CD4-positive, CD25-positive, alpha-beta regulatory T cell (primary cell): ENCODE measurements at regions not wholly inside any gene's neighbourhood (a gene's known extent, or its start where the extent isn't known, plus 50 kb on each side); places are given as distances from the start of the nearest gene placed in this dataset.

ENCODE experiments used
- ATAC-seq, 2 donors: fragments of 150-1000 bp; cut with Tn5 transposase; one replicate each; pipeline ENCODE4 v1.10.0; 2021; ENCODE audit warnings: low read depth in 2 of 2, moderate number of reproducible peaks in 2 of 2, moderate library complexity in 1 of 2
- DNase-seq, 3 donors: peaks; one replicate each; pipeline versions ENCODE4 v3.0.0 to v3.0.0-alpha.2; 2012 to 2022; ENCODE audit warnings: mixed read lengths in 1 of 3
- H3K27ac ChIP-seq: one replicate; pipeline ENCODE4 v1.7.0; 2013; ENCODE audit warnings: mild to moderate bottlenecking, low read length; ENCODE audit not compliant: insufficient read depth, poor library complexity, severe bottlenecking
- H3K27me3 ChIP-seq: one replicate; pipeline ENCODE4 v1.7.0; 2013; ENCODE audit warnings: low read length; ENCODE audit not compliant: control insufficient read depth, insufficient read depth
- H3K36me3 ChIP-seq: one replicate; pipeline ENCODE4 v1.7.0; 2013; ENCODE audit warnings: mild to moderate bottlenecking, low read length, moderate library complexity; ENCODE audit not compliant: control insufficient read depth, insufficient read depth
- H3K4me1 ChIP-seq: 2 replicates; pipeline ENCODE4 v1.7.0; 2013; ENCODE audit warnings: mild to moderate bottlenecking, low read length; ENCODE audit not compliant: insufficient read depth, control insufficient read depth, poor library complexity, severe bottlenecking
- H3K4me3 ChIP-seq: one replicate; pipeline ENCODE4 v1.7.0; 2013; ENCODE audit warnings: low read depth, mild to moderate bottlenecking, low read length, moderate library complexity
- H3K9me3 ChIP-seq, 2 experiments: 1 replicate in 1 of 2; 2 replicates in 1 of 2; pipeline ENCODE4 v1.7.0; 2013; ENCODE audit warnings: low read length in 2 of 2, mild to moderate bottlenecking in 1 of 2, moderate library complexity in 1 of 2; ENCODE audit not compliant: control insufficient read depth in 2 of 2
- H3K27ac Mint-ChIP-seq, 3 donors: one replicate each; pipeline ENCODE4 v1.8.0; 2020 to 2022; ENCODE audit warnings: mild to moderate bottlenecking in 3 of 3, mixed read lengths in 3 of 3, moderate library complexity in 2 of 3
- H3K27me3 Mint-ChIP-seq: one replicate; pipeline ENCODE4 v1.8.0; 2022; ENCODE audit warnings: mild to moderate bottlenecking, mixed read lengths
- H3K36me3 Mint-ChIP-seq: one replicate; pipeline ENCODE4 v1.8.0; 2020; ENCODE audit warnings: mixed read lengths
- H3K4me1 Mint-ChIP-seq, 4 donors: one replicate each; pipeline ENCODE4 v1.8.0; 2020 to 2022; ENCODE audit warnings: mixed read lengths in 4 of 4, mild to moderate bottlenecking in 1 of 4
- H3K4me3 Mint-ChIP-seq, 4 donors: one replicate each; pipeline ENCODE4 v1.8.0; 2020 to 2022; ENCODE audit warnings: mild to moderate bottlenecking in 4 of 4, mixed read lengths in 4 of 4, moderate library complexity in 3 of 4
- H3K9me3 Mint-ChIP-seq, 7 donors: one replicate each; pipeline ENCODE4 v1.8.0; 2020 to 2022; ENCODE audit warnings: mixed read lengths in 7 of 7, mild to moderate bottlenecking in 3 of 7, moderate library complexity in 2 of 7

DNA sequence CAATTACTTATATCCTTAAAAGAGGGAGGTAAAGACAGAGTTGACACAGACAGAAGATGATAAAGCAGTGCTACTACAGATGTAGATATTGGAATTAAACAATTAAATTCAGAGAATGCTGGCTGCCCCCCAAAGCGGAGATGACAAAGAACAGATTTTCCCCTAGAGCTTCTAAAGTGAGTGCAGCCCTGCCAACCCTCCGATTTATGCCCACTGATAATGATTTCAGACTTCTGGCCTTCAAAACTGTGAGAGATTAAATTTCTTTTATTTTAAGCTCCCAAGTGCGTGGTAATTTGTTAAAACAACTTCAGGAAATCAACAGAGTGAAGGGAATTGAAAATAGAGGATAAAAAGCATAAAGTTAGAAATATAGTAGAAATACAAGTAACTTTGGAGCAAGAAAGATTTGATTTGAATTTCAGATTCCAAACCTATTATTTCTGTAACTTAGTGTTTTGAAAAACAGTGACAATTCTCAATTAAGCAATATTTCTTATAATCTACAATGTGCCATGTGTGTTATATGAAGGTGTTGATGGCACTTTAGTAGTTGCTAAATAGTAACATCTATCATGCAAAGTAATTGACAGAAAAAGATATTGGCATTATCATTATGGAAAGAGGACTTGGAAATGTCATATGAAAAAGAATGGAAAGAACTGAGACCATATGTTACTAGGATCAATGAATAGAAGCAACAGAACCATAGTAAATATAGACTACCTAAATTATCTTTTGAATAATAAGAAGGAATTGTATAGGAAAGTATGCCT, 946.4 kb upstream of the PTPRD start:
- ATAC-seq (no peak), DNase-seq (no peak)
- H3K9me3 ChIP-seq: peaks cover 0 to 8% of the 10 kb centered on the region in 2 experiments
- no peak overlapping the region for H3K4me3 ChIP-seq
- Mint-ChIP-seq H3K9me3 (peaks cover 1 to 44% (median 5%) of the 10 kb centered on the region in 7 donors), H3K27ac (no peak overlapping the region), H3K36me3 (no peaks in the 10 kb centered on the region), H3K4me3 (no peak overlapping the region), H3K27me3 (no peaks in the 10 kb centered on the region), H3K4me1 (no peaks in the 10 kb centered on the region)
- H3K4me1 ChIP-seq: no peaks in the 10 kb centered on the region
- H3K27me3 ChIP-seq: no peaks in the 10 kb centered on the region
- no peaks in the 10 kb centered on the region for H3K36me3 ChIP-seq
- no peak overlapping the region for H3K27ac ChIP-seq

DNA sequence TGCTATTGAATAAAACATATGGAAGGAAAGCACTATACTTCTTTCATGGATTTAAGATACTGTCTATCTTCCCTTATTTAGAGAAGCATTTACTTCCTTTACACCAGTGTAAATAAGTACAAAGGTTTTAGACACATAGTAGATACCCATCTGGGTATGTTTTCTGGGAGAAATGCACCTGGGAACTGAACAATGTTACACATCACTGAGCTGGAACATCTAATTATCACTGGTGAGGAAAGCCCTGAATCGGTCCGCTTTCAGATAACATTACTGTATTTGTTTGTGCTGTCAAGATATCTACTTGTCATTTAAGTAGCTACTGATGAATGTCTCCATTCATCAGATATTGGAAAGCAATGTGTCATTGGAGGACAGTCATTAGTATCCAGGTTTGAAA, 964.7 kb upstream of the PTPRD start:
- DNase-seq (no peak), ATAC-seq (no peak)
- no peaks in the 10 kb centered on the region for H3K27me3 Mint-ChIP-seq

DNA sequence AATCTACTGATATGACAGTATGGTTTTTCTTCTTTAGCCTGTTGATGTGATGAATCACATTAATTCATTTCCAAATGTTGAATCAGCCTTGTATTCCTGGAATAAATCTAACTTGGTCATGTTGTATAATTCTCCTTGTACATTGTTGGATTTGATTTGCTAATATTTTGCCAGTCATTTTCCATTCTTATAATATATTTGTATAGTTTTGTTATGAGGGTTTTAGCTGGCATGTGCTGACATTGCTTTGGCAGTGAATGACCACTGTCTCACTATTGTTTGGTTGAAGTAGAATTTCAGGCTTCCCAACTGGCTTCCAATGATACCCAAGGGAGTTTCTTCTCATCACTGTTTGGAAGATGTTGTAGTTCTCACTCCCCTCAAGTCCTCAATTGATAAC, 983.0 kb upstream of the PTPRD start:
- H3K27ac Mint-ChIP-seq: no peak overlapping the region
- Histone ChIP-seq H3K9me3 (peaks cover 3 to 7% of the 10 kb centered on the region in 2 experiments), H3K4me1 (no peaks in the 10 kb centered on the region), H3K27me3 (no peaks in the 10 kb centered on the region), H3K36me3 (no peaks in the 10 kb centered on the region), H3K4me3 (no peak overlapping the region), H3K27ac (no peak overlapping the region)
- no peaks in the 10 kb centered on the region for H3K4me1 Mint-ChIP-seq
- H3K9me3 Mint-ChIP-seq: peaks cover 0 to 36% (median 4%) of the 10 kb centered on the region in 7 donors
- H3K36me3 Mint-ChIP-seq: no peaks in the 10 kb centered on the region
- DNase-seq (no peak), ATAC-seq (no peak)
- H3K4me3 Mint-ChIP-seq: no peak overlapping the region
- H3K27me3 Mint-ChIP-seq: no peaks in the 10 kb centered on the region

More for the DNA sequence above, 964.7 kb upstream of the PTPRD start:
- H3K9me3 ChIP-seq: peaks cover 3 to 4% of the 10 kb centered on the region in 2 experiments
- H3K4me1 ChIP-seq: no peaks in the 10 kb centered on the region
- Mint-ChIP-seq H3K4me3 (no peak overlapping the region), H3K4me1 (no peaks in the 10 kb centered on the region), H3K27ac (no peak overlapping the region), H3K36me3 (no peaks in the 10 kb centered on the region), H3K9me3 (peaks cover 0 to 13% (median 8%) of the 10 kb centered on the region in 7 donors)
- no peaks in the 10 kb centered on the region for H3K36me3 ChIP-seq
- H3K27me3 ChIP-seq: no peaks in the 10 kb centered on the region
- H3K27ac ChIP-seq: no peak overlapping the region
- H3K4me3 ChIP-seq: no peak overlapping the region

DNA sequence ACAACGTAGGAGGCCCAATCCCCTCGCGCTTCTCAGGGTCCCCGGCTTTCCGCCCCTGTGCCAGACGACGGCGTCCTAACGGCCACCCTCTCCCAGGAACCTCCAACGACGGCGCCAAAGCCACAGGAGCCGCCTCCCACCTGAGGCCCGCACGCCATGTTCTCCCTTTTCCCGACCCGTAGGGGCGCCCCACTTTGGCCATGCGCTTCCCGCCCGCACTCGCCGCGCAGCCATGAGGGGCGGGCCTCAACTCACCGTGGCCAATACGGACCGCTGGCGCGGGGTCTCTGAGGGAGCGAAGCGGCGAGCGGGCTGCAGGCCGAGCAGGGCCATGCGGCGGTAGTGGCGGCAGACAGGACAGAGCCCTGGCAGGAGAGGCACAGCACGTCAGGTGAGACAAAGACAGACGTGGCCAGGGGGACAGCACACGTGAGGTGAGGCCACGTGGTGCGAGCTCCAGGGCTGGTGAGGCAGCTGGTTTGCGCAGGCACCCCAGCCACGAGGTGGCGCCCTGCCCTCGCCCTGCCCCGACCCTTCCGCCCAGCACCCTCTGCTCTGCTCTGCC, 1005.5 kb upstream of the PTPRD start:
- no peaks in the 10 kb centered on the region for H3K27me3 Mint-ChIP-seq
- peaks cover 0 to 9% of the 10 kb centered on the region in 2 experiments for H3K9me3 ChIP-seq
- H3K4me3 Mint-ChIP-seq: no peak overlapping the region
- no peaks in the 10 kb centered on the region for H3K4me1 Mint-ChIP-seq
- DNase-seq: no peak
- no peak overlapping the region for H3K4me3 ChIP-seq
- H3K9me3 Mint-ChIP-seq: peaks cover 1 to 30% (median 7%) of the 10 kb centered on the region in 7 donors
- no peak overlapping the region for H3K27ac ChIP-seq
- no peaks in the 10 kb centered on the region for H3K36me3 Mint-ChIP-seq
- ATAC-seq: no peak
- no peaks in the 10 kb centered on the region for H3K36me3 ChIP-seq
- no peaks in the 10 kb centered on the region for H3K4me1 ChIP-seq
- no peaks in the 10 kb centered on the region for H3K27me3 ChIP-seq
- H3K27ac Mint-ChIP-seq: peak overlapping the region in 1 of 3 donors; percentile 70

DNA sequence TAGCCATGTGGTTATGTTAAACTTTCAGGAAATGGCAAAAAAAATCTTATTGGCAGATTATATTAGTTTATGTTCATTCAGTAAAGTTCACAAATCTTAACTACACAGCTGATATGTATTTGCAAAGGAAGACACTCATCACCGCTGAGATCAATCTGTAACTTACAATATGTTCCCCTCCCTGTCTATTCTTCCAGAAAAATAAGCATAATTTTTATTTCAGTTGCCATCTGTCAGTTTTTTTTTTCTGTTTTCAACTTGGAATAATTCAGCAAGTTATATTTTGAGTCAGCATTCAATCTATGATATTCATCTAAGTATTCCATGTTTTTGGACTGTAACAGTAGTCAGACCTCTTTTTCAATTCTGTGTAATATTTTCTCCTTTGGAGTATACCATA, 1019.9 kb upstream of the PTPRD start:
- H3K27me3 ChIP-seq: no peaks in the 10 kb centered on the region

DNA sequence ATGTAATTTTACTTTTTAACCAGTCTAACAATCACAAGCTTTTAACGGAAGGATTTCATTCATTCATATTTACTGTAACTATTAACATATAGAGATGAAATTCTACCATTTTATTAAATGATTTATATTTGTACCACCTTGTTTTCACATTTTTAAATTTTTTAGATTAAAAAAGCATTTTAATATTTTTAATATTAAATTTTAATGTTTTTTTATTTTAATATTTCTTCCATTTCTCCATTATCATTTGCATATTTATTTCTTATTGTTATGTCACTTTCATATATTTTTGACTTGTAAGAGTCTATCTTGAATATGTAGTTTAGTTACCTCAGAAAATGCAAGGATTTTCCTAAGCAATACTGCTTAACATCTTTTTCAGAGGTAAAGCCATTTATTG, 1034.0 kb upstream of the PTPRD start:
- Histone ChIP-seq H3K9me3 (peaks cover 8% of the 10 kb centered on the region in 2 experiments), H3K4me3 (no peak overlapping the region), H3K36me3 (no peaks in the 10 kb centered on the region), H3K27me3 (no peaks in the 10 kb centered on the region), H3K27ac (no peak overlapping the region), H3K4me1 (no peaks in the 10 kb centered on the region)
- DNase-seq (no peak), ATAC-seq (no peak)
- no peaks in the 10 kb centered on the region for H3K4me1 Mint-ChIP-seq
- H3K36me3 Mint-ChIP-seq: no peaks in the 10 kb centered on the region
- no peaks in the 10 kb centered on the region for H3K27me3 Mint-ChIP-seq
- H3K4me3 Mint-ChIP-seq: no peak overlapping the region
- peaks cover 0 to 26% (median 9%) of the 10 kb centered on the region in 7 donors for H3K9me3 Mint-ChIP-seq
- no peak overlapping the region for H3K27ac Mint-ChIP-seq

More for the DNA sequence above, 1019.9 kb upstream of the PTPRD start:
- no peaks in the 10 kb centered on the region for H3K4me1 ChIP-seq
- DNase-seq (no peak), ATAC-seq (no peak)
- H3K27me3 Mint-ChIP-seq: no peaks in the 10 kb centered on the region
- H3K9me3 Mint-ChIP-seq: peaks cover 0 to 24% (median 10%) of the 10 kb centered on the region in 7 donors
- H3K36me3 ChIP-seq: no peaks in the 10 kb centered on the region
- H3K4me1 Mint-ChIP-seq: no peaks in the 10 kb centered on the region
- H3K9me3 ChIP-seq: peaks cover 0 to 2% of the 10 kb centered on the region in 2 experiments
- no peaks in the 10 kb centered on the region for H3K36me3 Mint-ChIP-seq
- H3K27ac Mint-ChIP-seq: no peak overlapping the region
- H3K27ac ChIP-seq: no peak overlapping the region
- no peak overlapping the region for H3K4me3 Mint-ChIP-seq
- H3K4me3 ChIP-seq: no peak overlapping the region

DNA sequence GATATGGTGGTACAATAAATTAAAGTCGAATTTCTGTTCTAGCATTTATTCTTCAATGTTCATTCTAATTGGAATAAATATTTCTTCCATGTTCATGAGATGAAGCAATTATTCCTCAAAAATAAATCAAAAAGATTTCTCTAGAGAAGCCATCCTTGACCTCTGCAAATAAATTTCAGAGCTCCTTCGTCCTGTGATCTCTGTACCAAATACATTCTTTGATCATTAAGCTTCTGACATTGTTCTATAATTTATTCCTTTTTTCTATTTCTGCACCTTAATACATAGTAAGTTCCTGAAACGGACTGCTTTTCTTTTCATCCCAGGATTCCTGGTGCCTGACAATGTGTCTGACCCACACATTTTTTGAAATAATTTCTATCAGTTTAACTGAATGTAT, 1039.3 kb upstream of the TYRP1 start:
- DNase-seq: no peak
- Histone ChIP-seq H3K27ac (no peak overlapping the region), H3K4me1 (no peaks in the 10 kb centered on the region), H3K4me3 (no peak overlapping the region), H3K36me3 (no peaks in the 10 kb centered on the region), H3K27me3 (no peaks in the 10 kb centered on the region), H3K9me3 (peaks cover 0 to 2% of the 10 kb centered on the region in 2 experiments)
- Mint-ChIP-seq H3K9me3 (peaks cover 0 to 40% (median 10%) of the 10 kb centered on the region in 7 donors), H3K4me1 (no peaks in the 10 kb centered on the region), H3K27me3 (no peaks in the 10 kb centered on the region), H3K36me3 (no peaks in the 10 kb centered on the region), H3K4me3 (no peak overlapping the region), H3K27ac (no peak overlapping the region)
- ATAC-seq: no peak

DNA sequence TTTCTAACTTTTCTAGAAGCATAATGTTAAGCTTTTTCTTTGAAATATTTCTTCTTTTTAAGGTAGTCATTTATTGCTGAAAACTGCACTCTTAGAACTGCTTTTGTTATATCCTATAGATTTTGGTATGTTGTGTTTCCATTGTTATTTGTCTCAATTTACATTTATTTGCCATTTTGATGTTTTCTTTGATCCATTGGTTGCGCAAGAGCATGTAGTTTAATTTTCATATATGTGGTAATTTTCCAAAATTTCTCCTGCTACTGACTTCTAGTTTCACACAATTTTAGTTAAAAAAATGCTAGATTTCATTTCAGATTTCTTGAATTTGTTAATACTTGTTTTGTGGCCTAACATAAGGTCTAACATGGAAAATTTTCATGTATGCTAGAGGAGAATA, 1029.3 kb upstream of the TYRP1 start:
- H3K4me1 ChIP-seq: no peaks in the 10 kb centered on the region
- H3K4me3 ChIP-seq: no peak overlapping the region
- no peaks in the 10 kb centered on the region for H3K9me3 ChIP-seq
- H3K4me3 Mint-ChIP-seq: no peak overlapping the region
- peaks cover 0 to 32% (median 5%) of the 10 kb centered on the region in 7 donors for H3K9me3 Mint-ChIP-seq
- ATAC-seq (no peak), DNase-seq (no peak)
- H3K4me1 Mint-ChIP-seq: no peaks in the 10 kb centered on the region
- H3K27ac ChIP-seq: no peak overlapping the region
- H3K27ac Mint-ChIP-seq: no peak overlapping the region
- H3K27me3 ChIP-seq: no peaks in the 10 kb centered on the region
- H3K36me3 ChIP-seq: no peaks in the 10 kb centered on the region
- no peaks in the 10 kb centered on the region for H3K36me3 Mint-ChIP-seq
- H3K27me3 Mint-ChIP-seq: no peaks in the 10 kb centered on the region
